Transverse colon (tissue), 4 donors: ENCODE measurements at regions not wholly inside any gene's neighbourhood (a gene's known extent, or its start where the extent isn't known, plus 50 kb on each side); places are given as distances from the start of the nearest gene placed in this dataset.

Source experiments
- DNase-seq: peaks from one replicate; pipeline ENCODE4 v3.0.0-alpha.2; 2019
- H3K27ac ChIP-seq, 4 donors: fragments of 200-600 bp; sonication (generic); 2 replicates each; pipeline ENCODE4 v1.5.1; 2016 to 2018; ENCODE audit warnings: inconsistent platforms in 4 of 4
- H3K27me3 ChIP-seq: fragments of 200-600 bp; sonication (generic); 2 replicates; pipeline ENCODE4 v1.5.1; 2017; ENCODE audit warnings: inconsistent platforms
- H3K36me3 ChIP-seq, 4 donors: fragments of 200-600 bp; sonication (generic); 2 replicates each; pipeline ENCODE4 v1.5.1; 2017 to 2019; ENCODE audit warnings: inconsistent platforms in 4 of 4
- H3K4me1 ChIP-seq, 4 donors: fragments of 200-600 bp; sonication (generic); 2 replicates each; pipeline ENCODE4 v1.5.1; 2017 to 2020; ENCODE audit warnings: inconsistent platforms in 4 of 4
- H3K4me3 ChIP-seq, 4 donors: fragments of 200-600 bp; sonication (generic); 1 replicate in 1 of 4; 2 replicates in 3 of 4; pipeline versions ENCODE4 v1.5.1 to v1.6.1; 2017 to 2019; ENCODE audit warnings: inconsistent platforms in 4 of 4
- H3K9me3 ChIP-seq, 2 donors: fragments of 200-600 bp; sonication (generic); 2 replicates each; pipeline ENCODE4 v1.5.1; 2017 to 2019; ENCODE audit warnings: inconsistent platforms in 2 of 2
- EP300 ChIP-seq: sonication (generic); formaldehyde crosslinking; IDR thresholded peaks from one replicate; pipeline ENCODE4 v1.6.1; 2017; ENCODE audit warnings: antibody characterized with exemption, low read depth
- POLR2A ChIP-seq: fragments of 450-650 bp; IDR thresholded peaks from one replicate; pipeline ENCODE4 v1.6.1; 2016; ENCODE audit warnings: antibody characterized with exemption, mild to moderate bottlenecking, moderate library complexity
- POLR2AphosphoS5 ChIP-seq, 3 donors: sonication (generic); formaldehyde crosslinking; IDR thresholded peaks; one replicate each; pipeline ENCODE4 v1.6.1; 2016; ENCODE audit warnings: antibody characterized with exemption in 3 of 3
- WGBS, 2 donors: methylation state at CpG; one replicate each; pipeline ENCODE4 v1.1.5; 2018; ENCODE audit warnings: low coverage in 1 of 2; 5-methylcytosine and 5-hydroxymethylcytosine counted together
- in situ Hi-C, 4 donors: fragments of 200-750 bp; cut with MboI; loops; one replicate each; pipeline versions ENCODE4 v1.15.0 to v1.15.1; 2017; ENCODE audit warnings: low sequenced_read_pairs in 3 of 4, low pct_ligation_motif_present in 1 of 4, low pct_unique_long_range_greater_than_20kb in 1 of 4
- intact Hi-C: fragments of 100-400 bp; cut with DNase I; formaldehyde crosslinking; loops from one replicate; pipeline ENCODE4 v1.15.1; 2023; ENCODE audit warnings: low total_unique reads
- TF ChIP-seq, protein P1 (sequence below), 5 experiments: fragments of 200-600 bp in 3 of 5; fragments of 450-650 bp in 2 of 5; sonication (generic) in 3 of 5; IDR thresholded peaks; 1 replicate in 2 of 5; 2 replicates in 3 of 5; pipeline ENCODE4 v1.5.1; 2016 to 2017; ENCODE audit warnings: antibody characterized with exemption in 5 of 5, inconsistent platforms in 3 of 5, mild to moderate bottlenecking in 2 of 5, moderate library complexity in 1 of 5

GRCh38 chr1:30437059-30437576 is 286.3 kb downstream of the MATN1 start:
- intact Hi-C loops (no loop called here), in situ Hi-C loops (no loop called here)
- H3K36me3 ChIP-seq: no peaks in the 10 kb centered on the region
- no peaks in the 10 kb centered on the region for H3K9me3 ChIP-seq
- peaks cover 3% of the 10 kb centered on the region for H3K27me3 ChIP-seq
- 81 to 100% methylated on average over 1 to 5 of the region's 5 CpGs for WGBS, 2 donors
- DNase-seq: no peak
- no peak overlapping the region for H3K27ac ChIP-seq
- no peaks in the 10 kb centered on the region for H3K4me1 ChIP-seq
- no peak overlapping the region for H3K4me3 ChIP-seq
- no peak for TF ChIP-seq POLR2A
- TF ChIP-seq POLR2AphosphoS5 (IDR thresholded peaks at IDR 0.05): no peak
- no peak for TF ChIP-seq EP300
- TF ChIP-seq, protein P1, sequence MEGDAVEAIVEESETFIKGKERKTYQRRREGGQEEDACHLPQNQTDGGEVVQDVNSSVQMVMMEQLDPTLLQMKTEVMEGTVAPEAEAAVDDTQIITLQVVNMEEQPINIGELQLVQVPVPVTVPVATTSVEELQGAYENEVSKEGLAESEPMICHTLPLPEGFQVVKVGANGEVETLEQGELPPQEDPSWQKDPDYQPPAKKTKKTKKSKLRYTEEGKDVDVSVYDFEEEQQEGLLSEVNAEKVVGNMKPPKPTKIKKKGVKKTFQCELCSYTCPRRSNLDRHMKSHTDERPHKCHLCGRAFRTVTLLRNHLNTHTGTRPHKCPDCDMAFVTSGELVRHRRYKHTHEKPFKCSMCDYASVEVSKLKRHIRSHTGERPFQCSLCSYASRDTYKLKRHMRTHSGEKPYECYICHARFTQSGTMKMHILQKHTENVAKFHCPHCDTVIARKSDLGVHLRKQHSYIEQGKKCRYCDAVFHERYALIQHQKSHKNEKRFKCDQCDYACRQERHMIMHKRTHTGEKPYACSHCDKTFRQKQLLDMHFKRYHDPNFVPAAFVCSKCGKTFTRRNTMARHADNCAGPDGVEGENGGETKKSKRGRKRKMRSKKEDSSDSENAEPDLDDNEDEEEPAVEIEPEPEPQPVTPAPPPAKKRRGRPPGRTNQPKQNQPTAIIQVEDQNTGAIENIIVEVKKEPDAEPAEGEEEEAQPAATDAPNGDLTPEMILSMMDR (IDR thresholded peaks at IDR 0.05): no peak

DNA sequence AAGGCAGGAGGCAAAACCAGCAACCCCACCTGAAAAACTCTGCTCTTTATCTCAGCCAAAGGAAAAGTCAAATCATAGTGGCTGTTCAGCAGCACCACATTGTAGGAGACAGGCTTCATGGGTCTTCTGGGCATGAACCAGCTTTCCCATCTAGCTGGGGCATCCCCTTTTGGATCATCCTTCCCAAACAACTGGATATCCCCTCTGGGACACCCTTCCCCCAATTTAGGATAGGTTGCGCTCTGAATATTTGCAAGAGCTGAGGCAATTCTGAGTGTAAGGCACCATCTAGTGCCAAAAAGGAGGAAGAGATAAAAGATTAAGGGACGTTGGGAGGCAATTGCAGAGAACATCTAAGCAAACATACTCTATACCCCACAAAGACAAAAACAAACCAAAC is 295.8 kb downstream of the MATN1 start:
- no peak overlapping the region for H3K27ac ChIP-seq
- intact Hi-C loops: no loop called here
- WGBS, 2 donors: 46% methylated on average over 2 of the region's 2 CpGs; no CpG with 5 or more reads in 1 of the 2 donors
- H3K4me1 ChIP-seq: no peaks in the 10 kb centered on the region
- H3K36me3 ChIP-seq: no peaks in the 10 kb centered on the region
- TF ChIP-seq POLR2AphosphoS5 (IDR thresholded peaks at IDR 0.05): no peak
- no peak for TF ChIP-seq EP300
- TF ChIP-seq, protein P1 (IDR thresholded peaks at IDR 0.05): no peak
- no peak for TF ChIP-seq POLR2A
- H3K9me3 ChIP-seq: peaks cover 0 to 9% of the 10 kb centered on the region in 2 donors
- peaks cover 17% of the 10 kb centered on the region for H3K27me3 ChIP-seq
- DNase-seq: peak; percentile 1
- H3K4me3 ChIP-seq: no peak overlapping the region
- in situ Hi-C loops: no loop called here

DNA sequence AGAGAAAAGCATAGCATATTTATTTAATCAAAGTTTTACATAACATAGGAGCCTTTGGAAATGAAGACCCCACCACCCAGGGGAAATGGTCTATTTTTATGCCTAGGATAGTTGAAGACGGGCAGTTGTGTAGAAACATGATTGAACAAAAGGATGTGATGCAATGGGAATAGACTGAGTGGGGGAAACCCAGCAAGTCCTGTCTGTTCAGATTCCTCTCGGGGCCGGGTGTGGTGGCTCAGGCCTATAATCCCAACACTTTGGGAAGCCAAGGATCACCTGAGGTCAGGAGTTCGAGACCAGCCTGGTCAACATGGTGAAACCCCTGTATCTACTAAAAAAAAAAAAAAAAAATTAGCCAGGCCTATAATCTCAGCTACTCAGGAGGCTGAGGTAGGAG is 298.3 kb downstream of the MATN1 start:
- Histone ChIP-seq H3K9me3 (peaks cover 0 to 9% of the 10 kb centered on the region in 2 donors), H3K36me3 (no peaks in the 10 kb centered on the region), H3K4me3 (no peak overlapping the region), H3K27ac (no peak overlapping the region), H3K27me3 (peaks cover 10% of the 10 kb centered on the region), H3K4me1 (no peaks in the 10 kb centered on the region)
- intact Hi-C loops (no loop called here), in situ Hi-C loops (no loop called here)
- no peak for DNase-seq
- WGBS, 2 donors: 61 to 72% methylated on average over 3 to 4 of the region's 4 CpGs
- TF ChIP-seq, protein P1 (IDR thresholded peaks at IDR 0.05): no peak
- TF ChIP-seq EP300 (no peak), POLR2AphosphoS5 (IDR thresholded peaks at IDR 0.05) (no peak), POLR2A (no peak)

- no peaks in the 10 kb centered on the region for H3K4me1 ChIP-seq
- H3K4me3 ChIP-seq: no peak overlapping the region
- H3K27me3 ChIP-seq: peaks cover 10% of the 10 kb centered on the region
- WGBS, 2 donors: 72% methylated on average over 3 of the region's 3 CpGs; no CpG with 5 or more reads in 1 of the 2 donors
- DNase-seq: no peak
- no peaks in the 10 kb centered on the region for H3K36me3 ChIP-seq
- in situ Hi-C loops: no loop called here
- H3K9me3 ChIP-seq: peaks cover 0 to 4% of the 10 kb centered on the region in 2 donors
- TF ChIP-seq, protein P1 (IDR thresholded peaks at IDR 0.05): no peak
- TF ChIP-seq EP300: no peak
- intact Hi-C loops: no loop called here
- no peak overlapping the region for H3K27ac ChIP-seq
Measured at GRCh38 chr1:30423570-30423969, 299.8 kb downstream of the MATN1 start.
